GM10248 (cell line): ENCODE measurements at regions not wholly inside any gene's neighbourhood (a gene's known extent, or its start where the extent isn't known, plus 50 kb on each side); places are given as distances from the start of the nearest gene placed in this dataset.

ENCODE experiments used
- CTCF ChIA-PET: fragments of 300-600 bp; sonication (Branson Sonifier 250); formaldehyde crosslinking; extraction: SDS; loops from one replicate; lab custom pipeline; 2021; ENCODE audit warnings: antibody characterized with exemption; lab: Yijun Ruan, JAX
- POLR2A ChIA-PET: fragments of 350-650 bp; sonication (Branson Sonifier 250); formaldehyde crosslinking; extraction: SDS; loops from one replicate; lab custom pipeline; 2020; ENCODE audit warnings: antibody characterized with exemption; lab: Yijun Ruan, JAX
- DNase-seq: peaks from one replicate; pipeline ENCODE4 v3.0.0; 2012; ENCODE audit errors: extremely low spot score
- TF ChIP-seq, protein P1 (sequence below): IDR thresholded peaks from 2 replicates; pipeline ENCODE4 v1.5.1; 2012; ENCODE audit warnings: mild to moderate bottlenecking, low read depth; ENCODE audit errors: extremely low read depth, missing control alignments, control extremely low read depth

DNA sequence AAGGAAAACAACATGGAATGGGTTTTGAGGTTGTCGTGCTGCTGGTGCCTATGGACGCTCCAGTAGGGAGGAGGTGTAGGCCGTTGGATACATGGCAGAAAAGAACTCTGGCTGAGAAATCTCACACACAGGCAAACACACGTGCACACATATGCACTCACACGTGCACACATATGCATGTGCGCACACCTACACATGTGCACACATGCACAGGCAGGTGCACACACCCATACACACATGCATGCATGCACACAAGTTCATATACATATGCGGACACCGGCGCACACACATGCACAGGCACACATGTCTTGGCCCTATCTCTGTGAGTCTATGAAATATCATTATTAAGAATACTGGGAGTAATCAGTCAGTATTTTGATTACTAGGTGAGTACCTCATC, 150.4 kb downstream of the LRRC30 start:
- TF ChIP-seq, protein P1, sequence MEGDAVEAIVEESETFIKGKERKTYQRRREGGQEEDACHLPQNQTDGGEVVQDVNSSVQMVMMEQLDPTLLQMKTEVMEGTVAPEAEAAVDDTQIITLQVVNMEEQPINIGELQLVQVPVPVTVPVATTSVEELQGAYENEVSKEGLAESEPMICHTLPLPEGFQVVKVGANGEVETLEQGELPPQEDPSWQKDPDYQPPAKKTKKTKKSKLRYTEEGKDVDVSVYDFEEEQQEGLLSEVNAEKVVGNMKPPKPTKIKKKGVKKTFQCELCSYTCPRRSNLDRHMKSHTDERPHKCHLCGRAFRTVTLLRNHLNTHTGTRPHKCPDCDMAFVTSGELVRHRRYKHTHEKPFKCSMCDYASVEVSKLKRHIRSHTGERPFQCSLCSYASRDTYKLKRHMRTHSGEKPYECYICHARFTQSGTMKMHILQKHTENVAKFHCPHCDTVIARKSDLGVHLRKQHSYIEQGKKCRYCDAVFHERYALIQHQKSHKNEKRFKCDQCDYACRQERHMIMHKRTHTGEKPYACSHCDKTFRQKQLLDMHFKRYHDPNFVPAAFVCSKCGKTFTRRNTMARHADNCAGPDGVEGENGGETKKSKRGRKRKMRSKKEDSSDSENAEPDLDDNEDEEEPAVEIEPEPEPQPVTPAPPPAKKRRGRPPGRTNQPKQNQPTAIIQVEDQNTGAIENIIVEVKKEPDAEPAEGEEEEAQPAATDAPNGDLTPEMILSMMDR = no peak

DNA sequence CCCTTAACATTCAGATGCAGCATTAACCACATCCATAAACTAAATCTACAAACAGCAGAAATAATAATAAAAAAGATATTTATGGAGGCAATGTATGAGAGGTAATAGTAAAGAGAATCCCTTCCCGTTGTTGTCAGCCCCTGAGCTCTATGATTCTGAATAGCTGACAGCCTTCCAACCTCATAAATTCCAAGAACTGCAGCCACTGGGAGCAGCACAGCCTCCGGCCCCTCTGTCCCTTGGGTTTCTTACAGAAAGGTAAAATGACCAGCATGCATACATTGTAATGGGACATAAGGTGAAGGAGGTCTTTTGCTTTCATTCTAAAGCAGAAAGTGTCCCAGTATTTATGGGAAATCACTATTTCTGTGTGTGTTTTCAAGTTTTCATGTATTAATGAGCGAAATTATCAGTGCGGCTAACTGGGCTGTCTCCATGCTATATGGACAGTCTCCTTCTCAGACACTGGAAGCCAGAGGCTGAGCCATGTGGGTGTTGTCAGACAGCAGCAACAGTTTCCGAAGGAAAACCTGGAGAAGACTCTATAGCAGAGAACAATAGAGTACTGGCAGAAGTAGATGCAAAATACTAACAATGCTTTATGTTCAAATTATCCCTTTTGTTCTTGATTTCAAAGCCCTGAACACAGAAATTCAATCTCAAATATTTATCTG, 151.6 kb downstream of the LRRC30 start:
- CTCF ChIA-PET = no interaction called here
- POLR2A ChIA-PET = no interaction called here
- DNase-seq = no peak
- TF ChIP-seq, protein P1 = no peak

More for the DNA sequence above, 150.4 kb downstream of the LRRC30 start:
- DNase-seq = no peak
- ChIA-PET POLR2A (no interaction called here), CTCF (no interaction called here)

DNA sequence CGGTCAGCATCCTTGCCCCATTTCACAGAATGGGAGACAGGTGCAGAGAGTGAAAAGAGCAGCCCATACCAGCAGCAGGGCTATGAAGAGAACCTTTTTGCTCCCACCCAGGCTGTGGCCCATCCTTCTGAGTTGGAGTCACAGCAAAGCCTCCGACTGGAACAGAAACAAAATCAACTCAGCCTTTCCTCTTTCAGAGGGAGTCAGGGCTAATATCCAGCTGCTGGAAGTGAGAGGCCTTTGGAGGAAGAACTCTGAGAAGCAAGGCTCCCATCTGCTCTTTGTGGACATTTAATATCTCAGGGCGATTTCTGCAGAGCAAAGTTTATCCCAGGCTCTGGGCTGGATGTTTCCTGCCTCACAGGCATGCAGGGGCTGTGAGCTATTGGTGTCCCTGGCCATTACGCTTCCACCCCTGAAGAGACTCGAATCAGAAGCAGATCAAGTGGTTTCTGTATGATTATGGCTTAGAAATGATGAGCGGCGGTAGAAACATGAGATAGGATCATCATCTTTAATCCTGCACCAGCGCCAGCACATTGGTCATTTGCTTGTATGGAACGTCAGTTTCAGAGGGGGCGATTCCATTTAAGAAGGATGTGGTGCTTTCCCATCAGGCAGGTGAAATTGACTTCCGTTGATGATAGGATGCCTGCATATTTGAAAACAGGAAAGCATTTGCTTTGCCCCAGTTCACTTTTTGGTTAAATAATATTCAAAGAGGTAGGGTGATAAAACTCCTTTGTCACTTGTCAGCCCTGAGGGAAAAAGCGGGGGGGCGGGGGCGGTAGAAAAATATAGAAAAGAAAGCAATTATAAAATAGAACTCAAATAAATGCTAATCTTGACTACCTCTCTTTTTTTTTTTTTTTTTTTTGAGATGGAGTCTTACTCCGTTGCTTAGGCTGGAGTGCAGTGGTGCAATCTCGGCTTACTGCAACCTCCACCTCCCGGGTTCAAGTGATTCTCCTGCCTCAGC, 152.4 kb downstream of the LRRC30 start:
- no peak for DNase-seq
- ChIA-PET POLR2A (no interaction called here), CTCF (no interaction called here)
- TF ChIP-seq, protein P1 = no peak

DNA sequence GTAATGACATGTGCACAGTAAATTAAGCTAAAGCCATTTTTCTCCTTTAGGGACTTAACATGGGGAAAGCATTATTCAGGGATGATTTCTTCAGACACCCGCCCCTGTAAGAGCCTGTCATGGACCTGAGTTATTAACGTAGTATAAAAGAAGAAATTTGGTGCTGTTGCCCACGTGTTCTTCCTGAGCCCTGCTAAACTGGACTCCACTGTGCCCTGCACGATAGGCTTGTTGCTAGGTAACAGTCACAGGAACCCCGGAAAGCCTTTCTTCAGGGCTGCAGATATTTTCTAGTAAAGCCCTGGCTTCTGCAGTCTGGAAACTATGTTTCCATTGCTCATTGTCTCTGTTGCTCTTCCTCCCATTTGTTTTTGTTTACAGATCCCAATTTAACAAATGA, 157.9 kb downstream of the LRRC30 start:
- TF ChIP-seq, protein P1 = no peak
- POLR2A ChIA-PET = no interaction called here
- DNase-seq = no peak
- CTCF ChIA-PET = no interaction called here

DNA sequence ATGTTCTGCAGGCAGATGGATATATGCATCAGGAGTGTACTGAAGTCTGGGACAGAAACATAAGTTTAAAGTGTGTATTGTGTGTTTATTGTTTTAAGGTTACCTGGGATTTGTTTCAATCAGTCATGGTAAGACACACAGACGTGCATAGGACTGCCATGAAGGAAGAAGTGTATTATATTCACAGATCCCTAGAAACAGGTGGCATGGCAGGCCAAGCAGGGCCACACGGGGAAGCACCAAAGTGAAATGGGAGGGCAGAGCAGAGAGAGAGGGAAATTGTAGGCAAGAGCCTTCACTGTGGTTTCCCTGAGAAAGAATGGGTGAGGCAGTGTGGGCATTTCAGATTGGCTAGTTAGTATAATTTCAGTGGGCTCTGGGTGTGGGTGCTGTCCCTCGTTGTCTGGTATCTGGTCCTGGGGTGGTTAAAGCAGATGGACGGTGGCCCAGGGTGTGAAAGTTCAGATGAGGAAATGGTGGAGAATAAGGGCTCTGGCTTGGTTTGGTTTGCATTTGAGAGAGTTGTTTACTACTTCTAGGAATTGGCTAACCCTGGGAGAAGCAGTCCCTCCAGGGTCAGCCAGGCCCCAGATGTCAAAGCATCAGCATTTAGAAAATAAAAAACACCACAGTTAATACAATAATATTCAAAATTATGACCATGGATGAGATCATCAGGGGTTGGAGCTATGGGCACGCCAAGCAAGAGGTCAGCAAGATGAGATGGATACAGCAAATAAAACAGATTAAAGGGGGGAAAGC, 160.0 kb downstream of the LRRC30 start:
- DNase-seq = no peak
- ChIA-PET CTCF (no interaction called here), POLR2A (no interaction called here)
- TF ChIP-seq, protein P1 = no peak

DNA sequence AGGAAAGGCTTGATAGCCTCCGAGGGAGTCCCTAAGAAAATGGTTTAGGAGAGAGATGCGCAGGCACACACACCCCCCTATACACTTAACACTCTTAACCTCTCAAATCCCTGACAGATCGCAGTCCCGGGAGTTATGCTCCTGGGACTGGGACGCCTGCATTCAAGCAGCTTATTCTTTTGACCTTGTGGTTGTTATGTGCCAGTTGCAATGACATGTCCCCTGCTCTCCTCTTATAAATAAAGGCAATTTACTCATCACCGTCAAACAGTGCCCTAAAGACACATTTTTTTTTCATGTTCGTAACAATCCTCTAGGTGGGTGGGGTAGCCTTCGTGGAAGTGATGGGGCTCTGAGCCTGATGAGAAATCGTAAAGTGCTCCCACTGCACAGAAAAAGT, 162.2 kb downstream of the LRRC30 start:
- TF ChIP-seq, protein P1 = no peak
- no peak for DNase-seq
- POLR2A ChIA-PET = no interaction called here
- CTCF ChIA-PET = no interaction called here
